ENCODE measurements at regions not wholly inside any gene's neighbourhood (a gene's known extent, or its start where the extent isn't known, plus 50 kb on each side); places are given as distances from the start of the nearest gene placed in this dataset.
"Not testable (repeated sequence)": the region's sequence is repeated elsewhere in the genome, so short reads cannot be mapped to it uniquely, and the experiment has no call there.

DNA sequence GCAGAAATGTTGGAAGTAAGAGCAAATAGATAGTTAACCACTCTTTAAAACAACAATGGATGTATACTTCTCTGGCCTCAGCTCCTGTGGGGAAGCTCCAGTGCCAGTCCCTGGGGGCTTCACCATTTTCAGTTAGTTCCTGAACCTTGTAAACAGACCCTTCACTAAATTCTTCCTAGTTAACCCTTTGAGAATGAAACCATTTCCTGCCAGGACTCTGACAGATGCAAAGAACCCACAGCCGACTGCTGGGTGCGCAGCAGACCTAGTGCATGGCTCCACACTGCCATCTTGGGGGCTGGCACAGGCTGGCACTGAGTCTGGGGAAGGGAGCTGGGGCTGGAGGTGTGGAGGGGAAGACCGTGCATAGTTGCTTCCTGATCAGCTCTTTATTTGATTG, 244.4 kb downstream of the CEP170 start:
- H3K56ac ChIP-seq (replicated peaks; ENCODE audit: insufficient read length, low read depth, low read length); H2BK12ac ChIP-seq (ENCODE audit: low read depth, low read length); H2AFZ ChIP-seq (ENCODE audit: low read length); H3K4me2 ChIP-seq (ENCODE audit: insufficient read depth in 1 of 2, low read depth in 2 of 2, low read length in 2 of 2); H3K9ac ChIP-seq (replicated peaks in 1 of 4; ENCODE audit: extremely low read depth in 1 of 4, low read depth in 3 of 4, low read length in 3 of 4); H4K91ac ChIP-seq (replicated peaks; ENCODE audit: insufficient read length, low read length); H3K79me1 ChIP-seq (ENCODE audit: low read depth, low read length); H4K5ac ChIP-seq (ENCODE audit: insufficient read length, low read depth, low read length); FAIRE-seq; H3K4me3 ChIP-seq (ENCODE audit: extremely low read depth in 1 of 4, insufficient read depth in 2 of 4, low read depth in 3 of 4, low read length in 4 of 4); H3K27ac ChIP-seq (ENCODE audit: low read depth, low read length); H3K23ac ChIP-seq (ENCODE audit: insufficient read length); H3K4ac ChIP-seq (replicated peaks; ENCODE audit: insufficient read length, low read depth, low read length); H3K14ac ChIP-seq (ENCODE audit: insufficient read length); H2BK15ac ChIP-seq (ENCODE audit: low read length); H3K23me2 ChIP-seq (ENCODE audit: low read depth, low read length); H3K36me3 ChIP-seq (ENCODE audit: control insufficient read depth in 2 of 4, insufficient read depth in 4 of 4, low read length in 3 of 4); H4K20me1 ChIP-seq (replicated peaks in 1 of 2; ENCODE audit: control insufficient read depth in 1 of 2, insufficient read depth in 2 of 2, low read length in 2 of 2); H2BK5ac ChIP-seq (ENCODE audit: low read depth, low read length); POLR2A ChIA-PET (ENCODE audit: partially characterized antibody); H2BK20ac ChIP-seq (ENCODE audit: low read length); H2AK5ac ChIP-seq (ENCODE audit: low read depth, low read length); H2BK120ac ChIP-seq (replicated peaks; ENCODE audit: low read depth, low read length); H3K18ac ChIP-seq (ENCODE audit: extremely low read depth, low read length); H3K27me3 ChIP-seq (replicated peaks in 1 of 4; ENCODE audit: control insufficient read depth in 3 of 4, extremely low read depth in 1 of 4, insufficient read depth in 3 of 4, low read length in 3 of 4); H3K4me1 ChIP-seq (replicated peaks in 1 of 4; ENCODE audit: control insufficient read depth in 3 of 4, insufficient read depth in 4 of 4, low read length in 3 of 4); DNase-seq (ENCODE audit: low read depth in 1 of 2, low spot score in 2 of 2); H3K9me3 ChIP-seq (ENCODE audit: insufficient read depth in 2 of 2, low read depth in 1 of 2, low read length in 1 of 2); H3K79me2 ChIP-seq (ENCODE audit: control insufficient read depth in 1 of 2, insufficient read depth in 2 of 2, low read length in 2 of 2); H4K8ac ChIP-seq (ENCODE audit: extremely low read depth, insufficient read depth, low read length): not testable (repeated sequence)
- peak in 1 of 2 experiments; percentile 21; a peak in 1 of 4 replicates for TF ChIP-seq RAD21 (IDR thresholded peaks at IDR 0.05 in 1 of 2, conservative IDR thresholded peaks at IDR 0.05 in 1 of 2; ENCODE audit: low read depth in 2 of 2, low read length in 2 of 2)
- WGBS, 2 experiments (ENCODE audit: extremely low coverage in 1 of 2, insufficient coverage in 1 of 2, insufficient read length in 1 of 2, insufficient replicate concordance in 2 of 2, low coverage in 1 of 2, low lambda C conversion rate in 2 of 2, missing lambda C conversion rate in 1 of 2): 46% methylated on average over 2 of the region's 3 CpGs; no CpG with 5 or more reads in 1 of the 2 experiments
- CTCF ChIA-PET (ENCODE audit: partially characterized antibody): interaction anchor here (0.8 to 1.2 kb wide), 2 partner anchors 543 to 555 kb away, joined by 4 read pairs; no protein-coding TSS in a partner anchor

DNA sequence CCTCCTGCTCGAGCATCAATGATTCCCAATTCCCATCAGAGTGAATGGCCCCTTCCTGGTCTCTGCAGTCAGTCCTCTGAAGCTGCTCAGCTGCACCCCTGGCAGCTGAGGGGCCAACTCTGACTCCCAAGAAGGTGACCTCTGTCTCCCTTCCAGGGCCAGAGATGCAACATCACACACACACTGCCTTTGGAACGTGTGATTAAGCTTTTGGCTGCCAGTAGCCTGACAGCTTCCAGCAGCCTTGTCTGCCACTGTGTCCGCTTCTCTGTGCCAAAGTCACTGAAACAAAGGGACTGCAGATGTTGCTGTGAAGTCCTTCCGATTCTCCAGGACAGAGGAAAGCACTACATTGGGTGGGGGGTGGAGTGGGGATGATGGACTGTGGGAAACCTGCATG, 254.1 kb downstream of the CEP170 start:
- not testable (repeated sequence) for H3K4me2 ChIP-seq (ENCODE audit: insufficient read depth in 1 of 2, low read depth in 2 of 2, low read length in 2 of 2)

More for the DNA sequence above, 254.1 kb downstream of the CEP170 start:
- H2AFZ ChIP-seq (ENCODE audit: low read length); H2BK15ac ChIP-seq (ENCODE audit: low read length); H3K4me1 ChIP-seq (replicated peaks in 1 of 4; ENCODE audit: control insufficient read depth in 3 of 4, insufficient read depth in 4 of 4, low read length in 3 of 4); H3K14ac ChIP-seq (ENCODE audit: insufficient read length); H4K8ac ChIP-seq (ENCODE audit: extremely low read depth, insufficient read depth, low read length); H3K4me3 ChIP-seq (ENCODE audit: extremely low read depth in 1 of 4, insufficient read depth in 2 of 4, low read depth in 3 of 4, low read length in 4 of 4); H3K79me2 ChIP-seq (ENCODE audit: control insufficient read depth in 1 of 2, insufficient read depth in 2 of 2, low read length in 2 of 2); H2BK12ac ChIP-seq (ENCODE audit: low read depth, low read length); H2BK20ac ChIP-seq (ENCODE audit: low read length); H3K27me3 ChIP-seq (replicated peaks in 1 of 4; ENCODE audit: control insufficient read depth in 3 of 4, extremely low read depth in 1 of 4, insufficient read depth in 3 of 4, low read length in 3 of 4); POLR2A ChIA-PET (ENCODE audit: partially characterized antibody); H3K79me1 ChIP-seq (ENCODE audit: low read depth, low read length); H2BK5ac ChIP-seq (ENCODE audit: low read depth, low read length); H3K27ac ChIP-seq (ENCODE audit: low read depth, low read length); DNase-seq (ENCODE audit: low read depth in 1 of 2, low spot score in 2 of 2); H3K23me2 ChIP-seq (ENCODE audit: low read depth, low read length); H3K56ac ChIP-seq (replicated peaks; ENCODE audit: insufficient read length, low read depth, low read length); FAIRE-seq; H3K9ac ChIP-seq (replicated peaks in 1 of 4; ENCODE audit: extremely low read depth in 1 of 4, low read depth in 3 of 4, low read length in 3 of 4); H3K23ac ChIP-seq (ENCODE audit: insufficient read length); H3K9me3 ChIP-seq (ENCODE audit: insufficient read depth in 2 of 2, low read depth in 1 of 2, low read length in 1 of 2); H3K18ac ChIP-seq (ENCODE audit: extremely low read depth, low read length); H2AK5ac ChIP-seq (ENCODE audit: low read depth, low read length); H4K20me1 ChIP-seq (replicated peaks in 1 of 2; ENCODE audit: control insufficient read depth in 1 of 2, insufficient read depth in 2 of 2, low read length in 2 of 2); H3K36me3 ChIP-seq (ENCODE audit: control insufficient read depth in 2 of 4, insufficient read depth in 4 of 4, low read length in 3 of 4); H3K4ac ChIP-seq (replicated peaks; ENCODE audit: insufficient read length, low read depth, low read length); H2BK120ac ChIP-seq (replicated peaks; ENCODE audit: low read depth, low read length); H4K5ac ChIP-seq (ENCODE audit: insufficient read length, low read depth, low read length); H4K91ac ChIP-seq (replicated peaks; ENCODE audit: insufficient read length, low read length); CTCF ChIA-PET (ENCODE audit: partially characterized antibody): not testable (repeated sequence)
- WGBS, 2 experiments (ENCODE audit: extremely low coverage in 1 of 2, insufficient coverage in 1 of 2, insufficient read length in 1 of 2, insufficient replicate concordance in 2 of 2, low coverage in 1 of 2, low lambda C conversion rate in 2 of 2, missing lambda C conversion rate in 1 of 2): 73% methylated on average over 4 of the region's 4 CpGs; no CpG with 5 or more reads in 1 of the 2 experiments
